ENCODE measurements at regions not wholly inside any gene's neighbourhood (a gene's known extent, or its start where the extent isn't known, plus 50 kb on each side); places are given as distances from the start of the nearest gene placed in this dataset.

DNA sequence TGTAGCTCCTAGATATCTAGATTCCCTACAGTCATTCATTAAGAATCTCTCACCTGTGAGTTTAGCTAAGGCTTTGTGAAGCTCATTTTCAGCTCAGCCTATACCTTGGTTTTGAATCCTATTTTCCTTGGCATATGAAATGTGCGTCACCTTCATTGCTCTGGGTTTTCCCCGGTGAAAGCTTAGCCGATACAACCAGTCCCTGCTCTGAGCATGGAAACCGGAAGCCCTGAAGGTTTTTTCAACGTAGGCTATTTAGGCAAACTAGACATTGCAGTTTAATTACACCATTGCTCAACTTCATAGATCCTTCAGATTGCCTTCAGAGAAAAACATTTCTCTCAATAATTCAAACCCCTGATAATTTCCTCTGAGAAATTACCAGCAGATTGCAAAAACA, 206.8 kb upstream of the TPRG1 start:
- TF ChIP-seq, protein P1, sequence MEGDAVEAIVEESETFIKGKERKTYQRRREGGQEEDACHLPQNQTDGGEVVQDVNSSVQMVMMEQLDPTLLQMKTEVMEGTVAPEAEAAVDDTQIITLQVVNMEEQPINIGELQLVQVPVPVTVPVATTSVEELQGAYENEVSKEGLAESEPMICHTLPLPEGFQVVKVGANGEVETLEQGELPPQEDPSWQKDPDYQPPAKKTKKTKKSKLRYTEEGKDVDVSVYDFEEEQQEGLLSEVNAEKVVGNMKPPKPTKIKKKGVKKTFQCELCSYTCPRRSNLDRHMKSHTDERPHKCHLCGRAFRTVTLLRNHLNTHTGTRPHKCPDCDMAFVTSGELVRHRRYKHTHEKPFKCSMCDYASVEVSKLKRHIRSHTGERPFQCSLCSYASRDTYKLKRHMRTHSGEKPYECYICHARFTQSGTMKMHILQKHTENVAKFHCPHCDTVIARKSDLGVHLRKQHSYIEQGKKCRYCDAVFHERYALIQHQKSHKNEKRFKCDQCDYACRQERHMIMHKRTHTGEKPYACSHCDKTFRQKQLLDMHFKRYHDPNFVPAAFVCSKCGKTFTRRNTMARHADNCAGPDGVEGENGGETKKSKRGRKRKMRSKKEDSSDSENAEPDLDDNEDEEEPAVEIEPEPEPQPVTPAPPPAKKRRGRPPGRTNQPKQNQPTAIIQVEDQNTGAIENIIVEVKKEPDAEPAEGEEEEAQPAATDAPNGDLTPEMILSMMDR (IDR thresholded peaks at IDR 0.05; ENCODE audit: low read depth, low read length), result no peak
- H3K4me3 ChIP-seq (ENCODE audit: low read depth, low read length), result no peak overlapping the region

DNA sequence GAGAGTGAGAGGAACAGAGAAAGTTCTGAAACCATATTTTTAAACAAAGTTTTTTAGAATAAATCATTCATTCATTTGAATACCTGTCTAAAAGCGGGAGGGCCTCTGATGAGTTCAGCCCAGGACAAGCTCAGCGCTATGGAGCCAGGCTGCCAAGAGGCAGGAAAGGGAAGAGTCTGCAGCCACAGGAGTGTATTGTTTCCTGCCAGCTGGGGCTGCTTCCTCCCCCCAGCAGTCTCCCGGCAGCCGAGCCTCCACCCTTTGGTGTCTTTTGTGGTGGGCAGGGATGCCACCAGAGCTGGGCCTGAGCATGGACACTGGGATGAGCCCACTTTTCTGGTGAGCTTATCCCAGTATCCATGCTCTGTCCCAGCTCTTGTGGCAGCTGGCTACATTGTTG, 199.5 kb upstream of the TPRG1 start:
- H3K4me3 ChIP-seq (ENCODE audit: low read depth, low read length), result no peak overlapping the region
- TF ChIP-seq, protein P1 (IDR thresholded peaks at IDR 0.05; ENCODE audit: low read depth, low read length), result no peak

DNA sequence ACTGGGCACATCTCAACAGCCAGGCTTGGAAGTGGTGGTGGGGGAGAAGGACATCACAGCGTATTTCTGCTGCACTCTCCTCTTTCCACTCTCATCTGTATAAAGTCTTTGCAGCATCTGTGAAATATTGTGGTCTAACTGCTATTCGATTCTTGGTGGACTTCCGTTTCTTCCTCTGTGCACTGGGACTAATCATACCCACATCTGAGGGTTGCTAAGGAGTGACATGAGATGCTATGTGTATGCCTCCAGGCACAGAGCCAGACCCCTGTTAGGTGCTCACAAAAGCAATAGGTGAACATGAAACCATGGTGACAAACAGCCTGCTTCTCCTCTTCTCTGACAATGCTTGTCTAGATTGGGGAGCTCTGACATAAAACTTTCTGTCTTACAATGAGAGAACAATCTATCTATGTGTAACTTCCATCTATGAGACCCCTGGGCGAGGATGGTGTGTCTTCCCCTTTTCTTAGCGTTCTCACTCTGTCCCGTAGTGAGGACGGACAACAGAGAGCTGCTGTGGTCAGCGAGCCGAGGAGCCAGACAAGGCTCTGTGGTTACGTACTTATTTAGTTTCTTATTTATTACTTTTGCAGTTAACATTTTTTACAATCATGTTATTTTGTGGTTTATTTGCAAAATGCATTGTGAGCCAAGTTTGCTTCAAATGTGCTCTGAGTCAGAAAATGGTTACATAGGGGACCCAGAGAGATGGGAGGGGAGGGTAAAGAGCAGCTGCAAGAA, 196.7 kb upstream of the TPRG1 start:
- peak overlapping the region; percentile 39 for H3K4me3 ChIP-seq (ENCODE audit: low read depth, low read length)
- TF ChIP-seq, protein P1 (IDR thresholded peaks at IDR 0.05; ENCODE audit: low read depth, low read length), result no peak

DNA sequence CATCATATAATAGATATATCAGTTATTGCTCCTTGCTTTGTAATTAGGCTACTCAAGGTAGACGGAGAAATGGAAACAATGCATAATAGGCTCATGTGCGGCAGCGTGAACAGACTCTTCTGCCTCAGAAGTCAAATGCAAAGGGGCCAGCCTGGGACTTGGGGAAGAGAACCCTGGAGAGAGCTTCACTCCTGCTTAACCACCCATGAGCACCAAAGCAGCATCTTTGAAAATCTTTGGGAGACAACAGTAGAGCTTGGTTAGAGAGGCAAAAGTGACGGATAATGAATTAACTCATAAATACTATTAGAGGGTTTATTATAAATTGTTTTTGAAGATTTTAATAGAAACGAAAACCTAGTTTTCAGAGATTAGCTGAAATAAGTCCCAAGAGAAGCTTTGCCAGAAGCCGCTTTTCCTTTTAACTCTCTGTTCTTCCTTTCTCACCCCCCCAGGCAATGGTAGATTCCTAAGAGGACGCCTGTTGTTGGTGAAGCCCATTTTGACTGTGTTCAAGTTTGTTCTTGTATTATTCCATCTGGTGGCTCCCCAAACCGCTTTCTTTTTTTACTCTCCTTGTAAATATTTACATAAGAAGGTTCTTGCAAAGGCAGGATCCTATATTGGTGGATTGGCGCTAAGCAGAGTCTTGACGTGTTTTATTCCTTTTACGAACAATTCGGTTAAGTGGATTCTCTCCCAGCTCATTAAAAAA, 196.0 kb upstream of the TPRG1 start:
- peak overlapping the region; percentile 39 for H3K4me3 ChIP-seq (ENCODE audit: low read depth, low read length)
- TF ChIP-seq, protein P1 (IDR thresholded peaks at IDR 0.05; ENCODE audit: low read depth, low read length), result no peak

DNA sequence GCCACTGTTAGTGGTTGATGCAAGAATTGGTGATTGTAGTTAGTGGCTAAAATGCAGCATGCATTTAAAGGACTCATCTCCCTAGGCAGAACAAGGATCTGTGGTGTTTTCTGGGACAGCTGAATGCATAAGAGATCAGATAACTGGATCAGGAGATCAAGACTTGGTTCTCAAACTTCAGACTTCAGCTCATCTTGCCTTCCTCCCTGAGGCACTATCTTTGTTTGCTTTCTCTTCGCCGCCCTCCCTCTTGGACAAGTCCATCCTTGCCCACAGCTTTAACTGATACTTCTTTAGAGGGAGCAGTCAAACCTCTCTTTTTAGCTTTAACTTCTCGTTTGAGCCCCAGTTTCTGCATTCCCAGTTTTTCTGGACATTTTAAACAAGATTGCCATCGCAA, 195.4 kb upstream of the TPRG1 start:
- TF ChIP-seq, protein P1 (IDR thresholded peaks at IDR 0.05; ENCODE audit: low read depth, low read length), result no peak
- H3K4me3 ChIP-seq (ENCODE audit: low read depth, low read length), result no peak overlapping the region; the same call in 1 of the 2 replicates

DNA sequence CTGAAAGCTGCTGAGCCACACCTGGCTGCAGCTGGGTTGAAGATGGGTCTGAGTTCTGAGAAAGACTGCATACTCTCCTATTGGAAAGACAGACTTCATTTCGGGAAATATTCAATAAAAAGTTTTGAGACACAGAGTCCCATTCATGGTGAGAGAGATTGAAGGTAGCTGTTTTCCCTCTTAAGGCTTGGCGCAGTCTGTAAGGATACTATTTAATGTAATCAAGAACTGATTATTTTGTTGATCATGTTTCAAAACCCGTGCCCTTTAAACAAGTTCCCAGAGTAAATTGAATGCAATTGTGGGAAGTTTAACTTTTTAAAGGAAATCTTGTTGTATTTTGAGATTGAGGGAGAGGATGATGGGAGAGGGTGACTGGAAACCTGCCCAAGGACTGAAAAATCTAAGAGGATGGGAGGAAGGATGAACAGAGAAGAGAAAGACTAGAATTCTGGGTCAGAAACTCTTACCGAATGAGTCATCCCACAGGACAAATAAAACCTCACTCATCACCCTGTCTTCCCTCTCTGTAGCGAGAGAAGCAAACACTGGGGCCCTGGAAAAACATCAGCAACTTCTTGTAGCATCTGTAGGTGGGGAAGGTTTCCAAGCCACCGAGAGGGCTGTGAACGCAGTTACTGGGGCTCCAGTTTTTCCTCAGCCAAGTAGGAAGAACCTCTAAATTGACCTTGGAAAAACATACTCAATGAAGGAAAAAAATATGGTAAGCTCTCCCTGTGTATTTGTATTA, 193.2 kb upstream of the TPRG1 start:
- no peak overlapping the region for H3K4me3 ChIP-seq (ENCODE audit: low read depth, low read length)
- TF ChIP-seq, protein P1 (IDR thresholded peaks at IDR 0.05; ENCODE audit: low read depth, low read length), result no peak
